Adrenal gland (tissue), 5 donors: ENCODE measurements at regions not wholly inside any gene's neighbourhood (a gene's known extent, or its start where the extent isn't known, plus 50 kb on each side); places are given as distances from the start of the nearest gene placed in this dataset.

Experiments used
- POLR2A ChIP-seq, 2 donors: fragments of 450-650 bp; IDR thresholded peaks; one replicate each; pipeline ENCODE4 v1.6.1; 2017; ENCODE audit warnings: antibody characterized with exemption in 2 of 2, mild to moderate bottlenecking in 2 of 2, moderate library complexity in 1 of 2
- TF ChIP-seq, protein P1 (sequence below), 6 experiments: fragments of 450-650 bp in 4 of 6; fragments of 200-600 bp in 2 of 6; sonication (generic) in 1 of 6; IDR thresholded peaks; 1 replicate in 5 of 6; 2 replicates in 1 of 6; pipeline versions ENCODE4 v1.5.1 to v1.8.0; 2016 to 2021; ENCODE audit warnings: antibody characterized with exemption in 6 of 6, mild to moderate bottlenecking in 2 of 6, moderate library complexity in 1 of 6
- donor health status: DM: no; HTN: no; CAD: no.

DNA sequence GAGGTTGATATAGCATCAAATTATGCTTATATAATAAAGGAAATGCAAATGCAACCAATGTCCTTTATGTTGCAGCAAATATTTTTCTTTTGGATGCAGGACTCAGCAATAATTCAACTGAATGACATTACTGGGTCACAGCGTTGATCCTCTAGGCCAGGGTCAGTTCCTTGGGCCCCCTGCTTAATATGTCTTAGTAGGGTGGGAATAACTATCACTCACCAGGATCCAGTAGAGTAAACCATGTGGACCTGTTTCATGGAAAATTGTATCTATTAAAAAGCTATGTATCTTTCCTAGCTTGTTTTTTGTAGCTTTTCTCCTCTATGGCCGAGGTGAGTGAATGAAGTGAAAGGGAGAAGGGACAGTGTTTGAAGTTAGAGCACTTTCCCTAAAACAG is 161.5 kb upstream of the SSTR1 start:
- TF ChIP-seq, protein P1, sequence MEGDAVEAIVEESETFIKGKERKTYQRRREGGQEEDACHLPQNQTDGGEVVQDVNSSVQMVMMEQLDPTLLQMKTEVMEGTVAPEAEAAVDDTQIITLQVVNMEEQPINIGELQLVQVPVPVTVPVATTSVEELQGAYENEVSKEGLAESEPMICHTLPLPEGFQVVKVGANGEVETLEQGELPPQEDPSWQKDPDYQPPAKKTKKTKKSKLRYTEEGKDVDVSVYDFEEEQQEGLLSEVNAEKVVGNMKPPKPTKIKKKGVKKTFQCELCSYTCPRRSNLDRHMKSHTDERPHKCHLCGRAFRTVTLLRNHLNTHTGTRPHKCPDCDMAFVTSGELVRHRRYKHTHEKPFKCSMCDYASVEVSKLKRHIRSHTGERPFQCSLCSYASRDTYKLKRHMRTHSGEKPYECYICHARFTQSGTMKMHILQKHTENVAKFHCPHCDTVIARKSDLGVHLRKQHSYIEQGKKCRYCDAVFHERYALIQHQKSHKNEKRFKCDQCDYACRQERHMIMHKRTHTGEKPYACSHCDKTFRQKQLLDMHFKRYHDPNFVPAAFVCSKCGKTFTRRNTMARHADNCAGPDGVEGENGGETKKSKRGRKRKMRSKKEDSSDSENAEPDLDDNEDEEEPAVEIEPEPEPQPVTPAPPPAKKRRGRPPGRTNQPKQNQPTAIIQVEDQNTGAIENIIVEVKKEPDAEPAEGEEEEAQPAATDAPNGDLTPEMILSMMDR (IDR thresholded peaks at IDR 0.05), result no peak
- no peak for TF ChIP-seq POLR2A (IDR thresholded peaks at IDR 0.05)
